ENCODE measurements at regions not wholly inside any gene's neighbourhood (a gene's known extent, or its start where the extent isn't known, plus 50 kb on each side); places are given as distances from the start of the nearest gene placed in this dataset.
"Not testable (repeated sequence)": the region's sequence is repeated elsewhere in the genome, so short reads cannot be mapped to it uniquely, and the experiment has no call there.

GRCh38 chr3:110686701-110687100 lies 384.9 kb upstream of the NECTIN3 start:
- DNase-seq: no peak
- intact Hi-C loops (cut with micrococcal nuclease): no loop called here
- Histone ChIP-seq H3K4me1 (no peaks in the 10 kb centered on the region), H3K27me3 (ENCODE audit: low read depth) (no peaks in the 10 kb centered on the region), H3K27ac (replicated peaks) (no peak overlapping the region), H3K4me3 (no peak overlapping the region), H3K36me3 (no peaks in the 10 kb centered on the region), H3K9me3 (replicated peaks) (no peaks in the 10 kb centered on the region)
- TF ChIP-seq CTCF (IDR thresholded peaks at IDR 0.05; ENCODE audit: borderline replicate concordance): no peak

GRCh38 chr3:110687138-110687537 lies 384.5 kb upstream of the NECTIN3 start:
- TF ChIP-seq CTCF (IDR thresholded peaks at IDR 0.05; ENCODE audit: borderline replicate concordance): no peak
- no peaks in the 10 kb centered on the region for H3K9me3 ChIP-seq (replicated peaks)
- no peaks in the 10 kb centered on the region for H3K4me1 ChIP-seq
- H3K27ac ChIP-seq (replicated peaks): no peak overlapping the region
- no peaks in the 10 kb centered on the region for H3K36me3 ChIP-seq
- H3K4me3 ChIP-seq: no peak overlapping the region
- intact Hi-C loops (cut with micrococcal nuclease): no loop called here
- H3K27me3 ChIP-seq (ENCODE audit: low read depth): no peaks in the 10 kb centered on the region
- DNase-seq: no peak

- TF ChIP-seq CTCF (IDR thresholded peaks at IDR 0.05; ENCODE audit: borderline replicate concordance): no peak
These were observed 373.7 kb upstream of the NECTIN3 start for GRCh38 chr3:110697961-110698360.

GRCh38 chr3:110704332-110704731 lies 367.3 kb upstream of the NECTIN3 start:
- H3K4me1 ChIP-seq; H3K27me3 ChIP-seq (ENCODE audit: low read depth); DNase-seq; H3K27ac ChIP-seq (replicated peaks); H3K36me3 ChIP-seq; H3K4me3 ChIP-seq; intact Hi-C loops (cut with micrococcal nuclease): not testable (repeated sequence)
- H3K9me3 ChIP-seq (replicated peaks): peaks cover 16% of the 10 kb centered on the region

More at GRCh38 chr3:110697961-110698360, 373.7 kb upstream of the NECTIN3 start:
- H3K4me3 ChIP-seq: no peak overlapping the region
- no peaks in the 10 kb centered on the region for H3K4me1 ChIP-seq
- H3K9me3 ChIP-seq (replicated peaks): peaks cover 12% of the 10 kb centered on the region
- no peaks in the 10 kb centered on the region for H3K27me3 ChIP-seq (ENCODE audit: low read depth)
- no peaks in the 10 kb centered on the region for H3K36me3 ChIP-seq
- DNase-seq: no peak
- no peak overlapping the region for H3K27ac ChIP-seq (replicated peaks)
- intact Hi-C loops (cut with micrococcal nuclease): no loop called here

GRCh38 chr3:110708156-110708555 lies 363.5 kb upstream of the NECTIN3 start:
- H3K4me3 ChIP-seq: no peak overlapping the region
- no peaks in the 10 kb centered on the region for H3K27me3 ChIP-seq (ENCODE audit: low read depth)
- no peak for DNase-seq
- peaks cover 5% of the 10 kb centered on the region for H3K9me3 ChIP-seq (replicated peaks)
- intact Hi-C loops (cut with micrococcal nuclease): no loop called here
- H3K4me1 ChIP-seq: no peaks in the 10 kb centered on the region
- no peak for TF ChIP-seq CTCF (IDR thresholded peaks at IDR 0.05; ENCODE audit: borderline replicate concordance)
- H3K27ac ChIP-seq (replicated peaks): no peak overlapping the region
- H3K36me3 ChIP-seq: no peaks in the 10 kb centered on the region

- peaks cover 5% of the 10 kb centered on the region for H3K9me3 ChIP-seq (replicated peaks)
- intact Hi-C loops (cut with micrococcal nuclease): no loop called here
- DNase-seq: no peak
- H3K36me3 ChIP-seq: no peaks in the 10 kb centered on the region
- no peaks in the 10 kb centered on the region for H3K27me3 ChIP-seq (ENCODE audit: low read depth)
- no peaks in the 10 kb centered on the region for H3K4me1 ChIP-seq
- H3K4me3 ChIP-seq: no peak overlapping the region
- TF ChIP-seq CTCF (IDR thresholded peaks at IDR 0.05; ENCODE audit: borderline replicate concordance): no peak
- no peak overlapping the region for H3K27ac ChIP-seq (replicated peaks)
These were observed 361.5 kb upstream of the NECTIN3 start for GRCh38 chr3:110710156-110710555.
